ENCODE measurements at regions not wholly inside any gene's neighbourhood (a gene's known extent, or its start where the extent isn't known, plus 50 kb on each side); places are given as distances from the start of the nearest gene placed in this dataset.
A peak's percentile ranks its signal among the peaks of the same experiment; 100 is the strongest.
"Not testable (repeated sequence)": the region's sequence is repeated elsewhere in the genome, so short reads cannot be mapped to it uniquely, and the experiment has no call there.

DNA sequence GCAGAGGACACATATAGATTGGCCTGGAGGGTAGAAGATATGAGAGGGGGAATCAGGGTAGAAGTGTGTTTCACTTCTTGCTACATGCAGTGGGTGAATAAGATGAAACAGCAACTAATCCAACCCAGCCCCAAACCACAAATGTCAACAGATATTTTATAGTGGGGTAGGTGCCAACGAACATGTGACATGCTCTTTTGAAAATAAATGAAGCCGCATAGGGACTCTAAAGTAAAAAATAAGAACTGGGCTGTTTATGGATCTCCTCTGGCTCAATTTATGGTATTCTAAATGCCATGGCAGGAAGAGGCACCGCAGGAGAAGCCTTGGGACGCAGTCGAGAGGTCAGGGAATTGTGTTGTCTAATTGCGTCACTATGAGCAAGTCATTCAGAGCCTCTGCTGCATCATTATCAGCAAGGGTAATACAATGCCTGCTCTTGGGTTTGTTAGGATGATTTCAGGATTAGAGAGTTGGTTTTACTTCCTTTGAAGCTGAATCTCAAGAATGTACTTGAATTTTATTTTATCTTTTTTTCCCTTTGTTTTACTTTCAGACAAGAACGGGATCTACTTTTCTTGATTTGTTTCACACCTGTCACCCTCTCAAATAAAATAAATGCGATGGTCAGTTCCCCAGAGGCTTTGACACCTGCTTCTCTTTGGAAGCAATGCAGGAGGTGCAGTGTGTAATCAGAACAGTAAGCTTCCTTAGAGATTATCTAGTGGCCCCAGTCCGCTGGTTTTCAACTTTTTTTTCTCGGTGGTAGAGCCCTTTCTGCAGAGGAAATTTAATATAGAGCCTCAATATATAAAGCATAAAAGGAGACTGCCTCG lies 375.6 kb upstream of the CLINT1 start:
- peak; percentile 56 for DNase-seq

DNA sequence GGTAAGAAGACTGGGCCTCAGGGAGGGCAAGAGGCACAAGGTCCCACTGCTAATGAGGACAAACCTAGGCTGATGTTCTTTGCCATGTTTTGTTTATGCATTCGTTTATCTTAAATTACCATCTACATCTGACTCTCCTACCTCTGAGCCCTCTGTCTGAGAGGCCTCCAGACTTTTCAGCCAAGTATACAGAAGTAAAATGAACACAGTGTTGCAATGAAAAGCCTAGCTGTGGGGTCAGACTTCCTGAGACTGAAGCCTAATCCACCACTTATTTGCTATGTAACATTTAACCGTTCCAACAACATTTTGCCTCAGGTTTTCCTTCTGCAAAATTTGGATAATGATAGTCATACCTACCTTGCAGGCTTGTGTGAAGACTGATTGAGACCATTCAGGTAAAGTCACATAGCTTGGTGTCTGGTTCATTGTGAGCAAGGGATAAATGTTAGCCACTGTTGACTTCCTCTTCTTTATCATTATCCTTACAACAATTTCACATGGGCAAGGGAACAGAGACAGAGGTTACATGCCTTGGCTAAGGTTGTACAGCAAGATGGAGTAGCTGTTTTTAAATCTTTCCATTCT lies 374.9 kb upstream of the CLINT1 start:
- DNase-seq = no peak

- DNase-seq = not testable (repeated sequence)
Observed at GRCh38 chr5:158227314-158227713, 368.4 kb upstream of the CLINT1 start.

- DNase-seq = no peak
Observed at GRCh38 chr5:158226496-158226895, 367.6 kb upstream of the CLINT1 start.

DNA sequence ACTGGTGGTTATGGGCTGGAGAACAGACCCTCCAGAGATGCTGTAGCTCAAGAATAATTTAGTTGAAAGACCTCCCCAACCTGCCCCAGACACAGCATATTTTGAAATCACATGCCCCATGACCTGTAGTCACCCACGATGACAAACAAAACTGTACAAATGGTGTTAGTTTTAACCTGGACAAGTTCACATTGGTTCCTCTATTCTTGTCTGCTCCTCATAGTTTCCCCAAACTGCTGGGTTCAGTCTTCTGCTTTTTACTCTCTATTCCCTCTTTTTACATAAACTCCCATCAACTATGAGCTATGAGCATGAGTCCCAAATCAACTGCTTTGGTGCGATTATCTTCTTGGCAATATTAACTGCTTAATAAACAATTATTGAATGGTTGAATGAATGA lies 365.3 kb upstream of the CLINT1 start:
- no peak for DNase-seq

GRCh38 chr5:158223054-158223600 lies 364.2 kb upstream of the CLINT1 start:
- no peak for DNase-seq

- no peak for DNase-seq
Observed at GRCh38 chr5:158212917-158213316, 354.0 kb upstream of the CLINT1 start.

GRCh38 chr5:158212237-158212636 lies 353.3 kb upstream of the CLINT1 start:
- peak; percentile 86 for DNase-seq

- no peak for DNase-seq
Observed at GRCh38 chr5:158209219-158209908, 350.4 kb upstream of the CLINT1 start.

DNA sequence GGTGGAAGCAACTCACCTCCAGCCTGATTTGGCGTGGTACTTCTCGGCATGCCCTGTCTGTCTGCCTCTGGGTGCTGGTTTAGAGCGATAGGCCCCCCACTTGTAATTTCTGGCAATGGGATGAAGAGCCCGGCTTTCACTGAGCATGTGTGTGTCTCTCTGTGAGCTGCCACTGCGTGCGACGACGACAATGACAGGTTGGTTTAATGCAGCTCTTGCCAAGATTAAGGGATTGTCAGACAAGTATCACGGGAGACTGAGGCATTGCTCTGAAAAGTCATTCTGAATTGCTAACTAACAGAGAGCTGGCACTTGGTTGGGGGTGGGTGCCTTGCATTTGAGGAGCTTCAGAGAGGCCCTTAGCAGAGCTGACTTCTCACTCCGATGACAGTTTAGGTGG lies 348.8 kb upstream of the CLINT1 start:
- DNase-seq = no peak

DNA sequence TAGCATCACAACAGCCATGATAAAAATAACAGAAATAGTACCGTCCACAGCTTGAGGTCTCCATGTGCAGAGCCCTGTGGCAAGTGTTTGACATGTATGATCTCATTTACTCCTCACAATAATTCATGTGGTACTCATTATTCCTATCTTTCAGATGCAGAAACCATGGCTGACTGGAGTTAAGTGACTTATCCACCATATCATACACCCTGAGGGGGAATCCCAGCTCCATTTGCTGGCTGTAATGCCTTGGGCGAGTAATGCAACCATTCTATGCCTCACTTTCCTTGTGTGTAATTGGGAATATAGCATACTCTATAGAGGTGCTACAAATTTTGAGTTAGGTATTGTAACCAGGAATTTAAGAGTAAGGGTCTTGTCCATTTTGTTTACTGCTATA lies 347.0 kb upstream of the CLINT1 start:
- DNase-seq = no peak

GRCh38 chr5:158203261-158203660 lies 344.3 kb upstream of the CLINT1 start:
- DNase-seq = peak; percentile 86

DNA sequence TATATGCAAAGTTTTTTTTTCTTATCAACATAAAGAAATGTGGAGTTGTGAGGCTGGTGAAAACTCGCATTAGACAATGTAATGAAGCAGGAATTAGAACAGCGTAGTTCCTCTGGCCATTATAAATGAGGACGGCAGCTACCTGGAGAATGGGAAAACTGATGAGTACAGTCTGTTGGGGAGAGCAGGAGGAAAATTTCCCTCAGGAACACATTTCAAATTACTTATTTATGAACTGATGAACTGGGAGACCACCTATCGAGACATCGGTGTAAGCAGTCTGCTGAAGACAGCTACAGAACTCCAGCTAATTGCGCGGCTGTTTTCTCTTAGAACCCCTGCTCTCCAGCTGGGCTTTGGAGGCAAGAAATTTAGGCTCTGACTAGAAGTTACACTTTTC lies 343.9 kb upstream of the CLINT1 start:
- peak; percentile 21 for DNase-seq

DNA sequence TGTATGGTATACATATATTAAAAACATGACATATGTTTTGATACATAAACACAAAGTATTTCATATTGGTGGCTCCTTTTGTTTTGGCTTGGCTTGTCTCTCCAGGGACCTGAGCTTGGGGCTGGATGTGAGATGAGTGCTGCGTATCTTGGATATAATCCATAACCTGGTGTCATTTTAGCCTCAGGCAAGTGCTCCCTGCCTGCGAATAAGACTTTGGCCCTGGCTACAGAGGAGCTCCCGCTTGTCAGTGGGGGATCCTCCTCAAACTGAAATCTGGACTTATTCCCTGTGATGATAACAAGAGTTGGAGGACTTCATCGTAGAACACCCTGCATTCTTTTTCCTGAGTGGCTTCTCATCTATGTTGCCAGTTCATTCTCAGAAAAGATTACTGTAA lies 341.7 kb upstream of the CLINT1 start:
- peak; percentile 82 for DNase-seq

DNA sequence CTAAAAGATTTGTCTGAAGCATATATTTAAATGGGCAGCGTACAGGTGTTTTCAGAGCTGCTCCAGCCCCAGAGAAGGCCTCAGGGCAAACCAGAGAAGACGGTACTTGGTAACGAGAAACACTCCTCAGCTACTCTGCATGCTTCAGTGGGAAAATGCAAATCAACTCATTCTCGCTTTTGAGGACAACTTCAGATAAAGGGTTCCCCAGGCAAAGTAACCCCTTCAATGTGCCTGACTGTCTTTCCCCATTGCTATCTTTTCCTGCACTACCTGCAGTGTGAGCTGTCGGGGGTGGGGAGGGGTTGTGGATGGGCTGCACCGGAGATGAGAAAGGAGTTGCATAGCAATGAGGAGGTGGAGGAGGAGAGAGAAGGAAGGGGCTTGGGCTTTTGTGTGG lies 339.7 kb upstream of the CLINT1 start:
- no peak for DNase-seq

GRCh38 chr5:158195416-158196210 lies 336.7 kb upstream of the CLINT1 start:
- DNase-seq = no peak

DNA sequence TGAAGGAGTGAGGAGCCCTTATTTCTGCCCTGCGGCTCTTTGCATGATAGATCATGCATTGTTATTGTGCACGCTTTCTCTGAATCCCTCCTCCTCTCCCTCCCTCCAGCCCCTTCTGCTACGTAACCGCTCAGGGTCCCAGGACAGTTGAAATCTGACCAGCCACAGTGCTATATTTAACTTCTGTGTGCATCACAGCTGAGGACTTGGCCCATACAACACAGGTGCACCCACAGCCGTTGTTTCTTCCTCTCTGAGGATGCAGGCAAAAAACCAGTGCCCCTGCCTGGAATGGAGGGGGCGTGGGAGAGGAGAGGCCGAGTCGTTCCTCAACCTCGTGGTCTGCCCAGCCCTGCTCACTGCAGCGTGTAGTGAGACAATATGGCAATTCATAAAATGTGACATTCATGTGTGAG lies 335.6 kb upstream of the CLINT1 start:
- peak; percentile 38 for DNase-seq

DNA sequence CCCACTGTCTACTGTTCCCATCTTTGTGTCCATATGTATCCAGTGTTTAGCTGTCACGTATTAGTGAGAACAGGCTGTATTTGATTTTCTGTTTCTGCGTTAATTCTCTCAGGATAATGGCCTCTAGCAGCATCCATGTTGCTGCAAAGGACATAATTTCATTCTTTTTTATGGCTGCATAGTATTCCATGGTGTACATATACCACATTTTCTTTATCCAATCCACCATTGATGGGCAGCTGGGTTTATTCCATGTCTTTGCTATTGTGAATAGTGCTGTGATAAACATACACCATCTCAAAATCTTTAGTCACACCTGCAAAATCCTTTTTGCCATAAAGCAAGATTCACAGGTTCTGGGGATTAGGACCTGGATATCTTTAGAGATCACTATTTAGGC lies 334.4 kb upstream of the CLINT1 start:
- DNase-seq = not testable (repeated sequence)

DNA sequence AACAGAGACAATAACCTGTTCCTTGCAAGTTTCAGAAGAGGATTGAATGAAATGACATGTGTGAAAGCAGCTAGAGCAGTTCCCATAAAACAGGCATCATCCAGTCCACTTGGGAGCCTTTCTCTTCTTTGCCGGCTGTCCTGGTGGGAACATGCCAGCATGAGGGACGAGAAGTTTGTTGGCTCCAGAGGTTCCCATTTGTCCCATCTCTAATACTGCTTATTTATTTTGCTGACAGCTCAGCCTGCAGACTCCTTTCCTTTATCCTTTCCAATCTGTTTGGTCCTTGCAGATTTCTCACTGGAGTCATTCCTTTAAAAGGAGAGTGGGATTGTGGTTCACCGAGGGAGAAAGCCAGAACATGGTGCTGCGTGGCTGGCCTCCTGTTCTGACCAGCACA lies 321.5 kb upstream of the CLINT1 start:
- DNase-seq = no peak

- no peak for DNase-seq
Observed at GRCh38 chr5:158179271-158179670, 320.3 kb upstream of the CLINT1 start.

DNA sequence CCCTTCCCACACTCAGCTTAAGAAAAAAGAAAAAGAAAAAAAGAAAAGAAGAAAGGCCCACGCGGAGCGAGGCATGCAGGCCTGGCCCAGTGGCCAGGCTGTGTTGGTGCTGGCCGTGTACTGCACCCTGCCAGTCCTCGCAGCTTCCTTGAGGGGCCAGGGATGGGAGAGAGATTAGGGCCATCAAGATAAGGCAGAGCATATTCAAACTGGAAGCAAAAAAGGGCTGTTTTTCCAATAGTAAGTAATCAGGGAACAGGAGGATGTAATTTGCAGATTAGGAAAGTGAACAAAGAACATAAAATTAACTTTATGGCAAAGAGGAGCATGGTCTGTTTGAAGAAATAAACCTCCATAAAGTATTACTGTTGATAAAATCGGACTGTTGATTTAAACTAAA lies 319.6 kb upstream of the CLINT1 start:
- DNase-seq = no peak

DNA sequence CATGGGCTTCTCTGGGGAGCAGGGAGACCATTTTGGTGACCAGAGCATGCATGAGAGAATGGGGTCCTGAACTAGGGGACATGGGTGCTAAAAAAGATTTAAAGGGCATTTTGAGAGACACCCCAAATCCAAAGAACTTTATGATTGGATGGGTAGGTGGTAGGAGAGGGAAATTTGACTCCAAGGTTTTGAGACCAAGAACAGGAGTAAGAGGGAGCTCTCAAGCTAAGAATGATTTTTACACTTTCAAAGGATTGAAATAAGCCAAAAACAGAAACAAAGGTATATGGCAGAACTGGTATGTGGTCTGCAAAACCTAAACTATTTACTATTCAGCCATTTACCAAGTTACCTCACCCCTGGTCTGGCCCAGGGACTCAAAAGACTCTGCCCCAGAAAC lies 318.2 kb upstream of the CLINT1 start:
- no peak for DNase-seq

- peak; percentile 63 for DNase-seq
Observed at GRCh38 chr5:158175934-158176481, 317.1 kb upstream of the CLINT1 start.
